ENCODE measurements at regions not wholly inside any gene's neighbourhood (a gene's known extent, or its start where the extent isn't known, plus 50 kb on each side); places are given as distances from the start of the nearest gene placed in this dataset.
"Not testable (repeated sequence)": the region's sequence is repeated elsewhere in the genome, so short reads cannot be mapped to it uniquely, and the experiment has no call there.

- no peak for DNase-seq (ENCODE audit: low spot score)
Measured at GRCh38 chr4:66023061-66023460, 352.8 kb upstream of the EPHA5 start.

GRCh38 chr4:66017671-66018070 lies 347.4 kb upstream of the EPHA5 start:
- no peak for DNase-seq (ENCODE audit: low spot score)

GRCh38 chr4:66016240-66016639 lies 346.0 kb upstream of the EPHA5 start:
- no peak for DNase-seq (ENCODE audit: low spot score)

- no peak for DNase-seq (ENCODE audit: low spot score)
Measured at GRCh38 chr4:66014146-66014765, 344.0 kb upstream of the EPHA5 start.

GRCh38 chr4:66000510-66001117 lies 330.3 kb upstream of the EPHA5 start:
- no peak for DNase-seq (ENCODE audit: low spot score)

GRCh38 chr4:65999518-65999871 lies 329.2 kb upstream of the EPHA5 start:
- DNase-seq (ENCODE audit: low spot score), result no peak

- not testable (repeated sequence) for DNase-seq (ENCODE audit: low spot score)
Measured at GRCh38 chr4:65998807-65999517, 328.7 kb upstream of the EPHA5 start.

- DNase-seq (ENCODE audit: low spot score), result no peak
Measured at GRCh38 chr4:65983061-65983460, 312.8 kb upstream of the EPHA5 start.

GRCh38 chr4:65976287-65976686 lies 306.0 kb upstream of the EPHA5 start:
- no peak for DNase-seq (ENCODE audit: low spot score)

- no peak for DNase-seq (ENCODE audit: low spot score)
Measured at GRCh38 chr4:65973186-65973585, 302.9 kb upstream of the EPHA5 start.

GRCh38 chr4:65971686-65972085 lies 301.4 kb upstream of the EPHA5 start:
- no peak for DNase-seq (ENCODE audit: low spot score)

GRCh38 chr4:65968831-65969558 lies 298.7 kb upstream of the EPHA5 start:
- DNase-seq (ENCODE audit: low spot score), result no peak

GRCh38 chr4:65960751-65961150 lies 290.5 kb upstream of the EPHA5 start:
- no peak for DNase-seq (ENCODE audit: low spot score)

- DNase-seq (ENCODE audit: low spot score), result no peak
Measured at GRCh38 chr4:65954416-65954815, 284.1 kb upstream of the EPHA5 start.

- no peak for DNase-seq (ENCODE audit: low spot score)
Measured at GRCh38 chr4:65951177-65951576, 280.9 kb upstream of the EPHA5 start.

GRCh38 chr4:65943076-65943475 lies 272.8 kb upstream of the EPHA5 start:
- no peak for DNase-seq (ENCODE audit: low spot score)

- no peak for DNase-seq (ENCODE audit: low spot score)
Measured at GRCh38 chr4:65924843-65925242, 254.6 kb upstream of the EPHA5 start.

GRCh38 chr4:65923616-65924015 lies 253.3 kb upstream of the EPHA5 start:
- no peak for DNase-seq (ENCODE audit: low spot score)

- DNase-seq (ENCODE audit: low spot score), result no peak
Measured at GRCh38 chr4:65921180-65921579, 250.9 kb upstream of the EPHA5 start.

GRCh38 chr4:65918872-65919271 lies 248.6 kb upstream of the EPHA5 start:
- no peak for DNase-seq (ENCODE audit: low spot score)

GRCh38 chr4:65918212-65918611 lies 247.9 kb upstream of the EPHA5 start:
- DNase-seq (ENCODE audit: low spot score), result peak; percentile 3

GRCh38 chr4:65917486-65917885 lies 247.2 kb upstream of the EPHA5 start:
- DNase-seq (ENCODE audit: low spot score), result no peak

- no peak for DNase-seq (ENCODE audit: low spot score)
Measured at GRCh38 chr4:65911720-65912119, 241.4 kb upstream of the EPHA5 start.

Measured in pons (tissue), 1 donor.